ENCODE measurements at regions not wholly inside any gene's neighbourhood (a gene's known extent, or its start where the extent isn't known, plus 50 kb on each side); places are given as distances from the start of the nearest gene placed in this dataset.

GRCh38 chr9:631596-631995, 209.9 kb upstream of the DMRT1 start:
- WGBS, 4 donors: 54 to 65% (median 60%) methylated on average over 1 of the region's 1 CpG
- intact Hi-C loops (cut with DNase I): no loop called here
- Histone ChIP-seq H3K4me1 (peaks cover 0 to 48% (median 15%) of the 10 kb centered on the region in 12 donors), H3K36me3 (peaks cover 0 to 2% (median 0%) of the 10 kb centered on the region in 9 donors), H3K27me3 (no peaks in the 10 kb centered on the region), H3K4me3 (no peak overlapping the region), H3K9me3 (peaks cover 0 to 4% (median 0%) of the 10 kb centered on the region in 12 donors), H3K27ac (no peak overlapping the region)
- TF ChIP-seq CTCF (IDR thresholded peaks at IDR 0.05): no peak
- no peak for TF ChIP-seq POLR2A (IDR thresholded peaks at IDR 0.05)
- no peak for DNase-seq
- no peak for ATAC-seq

- 93 to 100% (median 97%) methylated on average over 1 of the region's 1 CpG for WGBS, 4 donors
- TF ChIP-seq CTCF (IDR thresholded peaks at IDR 0.05): no peak
- no peak for TF ChIP-seq POLR2A (IDR thresholded peaks at IDR 0.05)
These were observed 208.0 kb upstream of the DMRT1 start for GRCh38 chr9:633461-633860.

GRCh38 chr9:636931-637591, 204.4 kb upstream of the DMRT1 start:
- H3K27ac ChIP-seq: no peak overlapping the region
- no peaks in the 10 kb centered on the region for H3K27me3 ChIP-seq
- DNase-seq (no peak), ATAC-seq (no peak)
- intact Hi-C loops (cut with DNase I): no loop called here
- no peak overlapping the region for H3K4me3 ChIP-seq
- peaks cover 0 to 26% (median 6%) of the 10 kb centered on the region in 12 donors for H3K4me1 ChIP-seq
- peaks cover 0 to 4% (median 0%) of the 10 kb centered on the region in 12 donors for H3K9me3 ChIP-seq
- WGBS, 4 donors: 85 to 96% (median 90%) methylated on average over 1 of the region's 1 CpG
- no peak for TF ChIP-seq CTCF (IDR thresholded peaks at IDR 0.05)
- TF ChIP-seq POLR2A (IDR thresholded peaks at IDR 0.05): no peak
- peaks cover 0 to 2% (median 0%) of the 10 kb centered on the region in 9 donors for H3K36me3 ChIP-seq

More at GRCh38 chr9:633461-633860, 208.0 kb upstream of the DMRT1 start:
- ATAC-seq: no peak
- intact Hi-C loops (cut with DNase I): no loop called here
- Histone ChIP-seq H3K27ac (no peak overlapping the region), H3K36me3 (peaks cover 0 to 2% (median 0%) of the 10 kb centered on the region in 9 donors), H3K4me1 (peaks cover 0 to 36% (median 5%) of the 10 kb centered on the region in 12 donors), H3K9me3 (peaks cover 0 to 4% (median 0%) of the 10 kb centered on the region in 12 donors), H3K4me3 (no peak overlapping the region), H3K27me3 (no peaks in the 10 kb centered on the region)
- DNase-seq: no peak

- DNase-seq: no peak
- intact Hi-C loops (cut with DNase I): no loop called here
- peak overlapping the region in 5 of 12 donors; percentile 1 to 55 (median 27) for H3K27ac ChIP-seq
- H3K4me3 ChIP-seq: no peak overlapping the region
- no peak for ATAC-seq
- peaks cover 0 to 4% (median 0%) of the 10 kb centered on the region in 12 donors for H3K9me3 ChIP-seq
- peaks cover 0 to 2% (median 0%) of the 10 kb centered on the region in 9 donors for H3K36me3 ChIP-seq
- WGBS, 4 donors: 60 to 78% (median 67%) methylated on average over 3 of the region's 3 CpGs
- TF ChIP-seq CTCF (IDR thresholded peaks at IDR 0.05): no peak
- no peak for TF ChIP-seq POLR2A (IDR thresholded peaks at IDR 0.05)
- H3K4me1 ChIP-seq: peaks cover 0 to 36% (median 12%) of the 10 kb centered on the region in 12 donors
- H3K27me3 ChIP-seq: no peaks in the 10 kb centered on the region
These were observed 203.3 kb upstream of the DMRT1 start for GRCh38 chr9:638152-638551.

Data from heart left ventricle (tissue), 16 donors.